Gastroesophageal sphincter (tissue), 3 donors: ENCODE measurements at regions not wholly inside any gene's neighbourhood (a gene's known extent, or its start where the extent isn't known, plus 50 kb on each side); places are given as distances from the start of the nearest gene placed in this dataset.

Source experiments
- POLR2A ChIP-seq, 2 donors: fragments of 450-650 bp; IDR thresholded peaks; one replicate each; pipeline ENCODE4 v1.6.1; 2017; ENCODE audit warnings: antibody characterized with exemption in 2 of 2, mild to moderate bottlenecking in 2 of 2, moderate library complexity in 1 of 2
- POLR2AphosphoS5 ChIP-seq: sonication (generic); formaldehyde crosslinking; IDR thresholded peaks from one replicate; pipeline ENCODE4 v1.6.1; 2017; ENCODE audit warnings: antibody characterized with exemption
- TF ChIP-seq, protein P1 (sequence below), 4 experiments: fragments of 200-600 bp in 2 of 4; fragments of 450-650 bp in 2 of 4; sonication (generic) in 1 of 4; IDR thresholded peaks; one replicate each; pipeline ENCODE4 v1.5.1; 2017 to 2019; ENCODE audit warnings: antibody characterized with exemption in 4 of 4, mild to moderate bottlenecking in 2 of 4, moderate library complexity in 2 of 4

DNA sequence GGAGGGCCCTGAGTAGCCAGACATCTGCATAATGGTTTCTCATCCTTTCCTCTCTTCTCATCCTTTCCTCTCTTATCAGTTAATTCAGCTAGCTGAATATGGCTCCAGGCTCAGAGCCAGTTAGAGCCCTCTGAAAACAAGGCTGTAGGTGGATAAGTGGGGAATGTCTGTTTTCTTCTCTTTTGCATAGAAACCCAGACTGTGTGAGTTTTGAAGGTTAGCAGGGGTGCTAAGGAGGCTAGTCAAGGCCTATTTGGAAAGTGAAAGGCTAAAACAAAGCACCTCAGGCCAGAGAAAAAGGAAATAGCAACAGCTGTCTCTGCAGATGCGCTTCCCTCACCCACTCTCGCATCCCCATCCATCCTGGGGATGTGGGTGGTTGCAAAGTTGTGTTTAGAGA is 420.9 kb downstream of the SHISA9 start:
- no peak for TF ChIP-seq POLR2A (IDR thresholded peaks at IDR 0.05)
- TF ChIP-seq, protein P1, sequence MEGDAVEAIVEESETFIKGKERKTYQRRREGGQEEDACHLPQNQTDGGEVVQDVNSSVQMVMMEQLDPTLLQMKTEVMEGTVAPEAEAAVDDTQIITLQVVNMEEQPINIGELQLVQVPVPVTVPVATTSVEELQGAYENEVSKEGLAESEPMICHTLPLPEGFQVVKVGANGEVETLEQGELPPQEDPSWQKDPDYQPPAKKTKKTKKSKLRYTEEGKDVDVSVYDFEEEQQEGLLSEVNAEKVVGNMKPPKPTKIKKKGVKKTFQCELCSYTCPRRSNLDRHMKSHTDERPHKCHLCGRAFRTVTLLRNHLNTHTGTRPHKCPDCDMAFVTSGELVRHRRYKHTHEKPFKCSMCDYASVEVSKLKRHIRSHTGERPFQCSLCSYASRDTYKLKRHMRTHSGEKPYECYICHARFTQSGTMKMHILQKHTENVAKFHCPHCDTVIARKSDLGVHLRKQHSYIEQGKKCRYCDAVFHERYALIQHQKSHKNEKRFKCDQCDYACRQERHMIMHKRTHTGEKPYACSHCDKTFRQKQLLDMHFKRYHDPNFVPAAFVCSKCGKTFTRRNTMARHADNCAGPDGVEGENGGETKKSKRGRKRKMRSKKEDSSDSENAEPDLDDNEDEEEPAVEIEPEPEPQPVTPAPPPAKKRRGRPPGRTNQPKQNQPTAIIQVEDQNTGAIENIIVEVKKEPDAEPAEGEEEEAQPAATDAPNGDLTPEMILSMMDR (IDR thresholded peaks at IDR 0.05), result no peak
- TF ChIP-seq POLR2AphosphoS5, result no peak
